ENCODE measurements at regions not wholly inside any gene's neighbourhood (a gene's known extent, or its start where the extent isn't known, plus 50 kb on each side); places are given as distances from the start of the nearest gene placed in this dataset.

DNA sequence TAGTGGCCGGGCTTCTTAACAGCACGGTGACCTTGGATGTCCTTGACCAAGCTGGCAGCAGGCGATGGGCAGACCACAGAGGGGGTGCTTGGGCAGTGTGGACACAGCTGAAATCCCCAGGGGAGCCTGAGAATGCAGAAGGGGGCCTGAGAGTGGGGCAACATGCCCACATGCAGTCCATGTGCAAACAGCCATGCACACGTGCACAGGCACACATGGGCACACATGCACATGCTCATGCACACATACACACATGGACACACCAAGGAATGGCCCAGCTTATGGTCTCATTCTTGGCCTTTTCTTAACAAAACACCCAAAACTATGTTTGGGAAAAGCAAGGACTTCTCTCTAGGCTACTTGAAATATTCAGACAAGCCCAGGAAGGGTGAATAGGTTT lies 483.9 kb upstream of the MKI67 start:
- no peak for DNase-seq
- Histone ChIP-seq H3K9ac (ENCODE audit: insufficient read depth in 1 of 2, low read length in 2 of 2) (no peak overlapping the region), H3K27ac (ENCODE audit: low read depth in 1 of 2, low read length in 1 of 2) (no peak overlapping the region), H3K9me3 (ENCODE audit: control insufficient read depth in 4 of 4, insufficient read depth in 3 of 4, low read length in 3 of 4) (peaks cover 0 to 5% (median 0%) of the 10 kb centered on the region in 4 donors), H3K4me1 (ENCODE audit: control insufficient read depth in 5 of 5, insufficient read depth in 5 of 5, low read length in 5 of 5) (no peaks in the 10 kb centered on the region), H3K36me3 (ENCODE audit: control insufficient read depth in 4 of 4, insufficient read depth in 4 of 4, low read length in 4 of 4) (no peaks in the 10 kb centered on the region), H3K27me3 (ENCODE audit: control insufficient read depth in 3 of 3, insufficient read depth in 3 of 3, low read length in 2 of 3) (no peaks in the 10 kb centered on the region), H3K4me3 (no peak overlapping the region)
- no peak for ATAC-seq (ENCODE audit: insufficient read depth, low FRiP score)
- WGBS, 2 donors, result 84 to 88% methylated on average over 4 of the region's 4 CpGs
- TF ChIP-seq, protein P1, sequence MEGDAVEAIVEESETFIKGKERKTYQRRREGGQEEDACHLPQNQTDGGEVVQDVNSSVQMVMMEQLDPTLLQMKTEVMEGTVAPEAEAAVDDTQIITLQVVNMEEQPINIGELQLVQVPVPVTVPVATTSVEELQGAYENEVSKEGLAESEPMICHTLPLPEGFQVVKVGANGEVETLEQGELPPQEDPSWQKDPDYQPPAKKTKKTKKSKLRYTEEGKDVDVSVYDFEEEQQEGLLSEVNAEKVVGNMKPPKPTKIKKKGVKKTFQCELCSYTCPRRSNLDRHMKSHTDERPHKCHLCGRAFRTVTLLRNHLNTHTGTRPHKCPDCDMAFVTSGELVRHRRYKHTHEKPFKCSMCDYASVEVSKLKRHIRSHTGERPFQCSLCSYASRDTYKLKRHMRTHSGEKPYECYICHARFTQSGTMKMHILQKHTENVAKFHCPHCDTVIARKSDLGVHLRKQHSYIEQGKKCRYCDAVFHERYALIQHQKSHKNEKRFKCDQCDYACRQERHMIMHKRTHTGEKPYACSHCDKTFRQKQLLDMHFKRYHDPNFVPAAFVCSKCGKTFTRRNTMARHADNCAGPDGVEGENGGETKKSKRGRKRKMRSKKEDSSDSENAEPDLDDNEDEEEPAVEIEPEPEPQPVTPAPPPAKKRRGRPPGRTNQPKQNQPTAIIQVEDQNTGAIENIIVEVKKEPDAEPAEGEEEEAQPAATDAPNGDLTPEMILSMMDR (IDR thresholded peaks at IDR 0.05; ENCODE audit: control extremely low read depth, extremely low read depth), result no peak

DNA sequence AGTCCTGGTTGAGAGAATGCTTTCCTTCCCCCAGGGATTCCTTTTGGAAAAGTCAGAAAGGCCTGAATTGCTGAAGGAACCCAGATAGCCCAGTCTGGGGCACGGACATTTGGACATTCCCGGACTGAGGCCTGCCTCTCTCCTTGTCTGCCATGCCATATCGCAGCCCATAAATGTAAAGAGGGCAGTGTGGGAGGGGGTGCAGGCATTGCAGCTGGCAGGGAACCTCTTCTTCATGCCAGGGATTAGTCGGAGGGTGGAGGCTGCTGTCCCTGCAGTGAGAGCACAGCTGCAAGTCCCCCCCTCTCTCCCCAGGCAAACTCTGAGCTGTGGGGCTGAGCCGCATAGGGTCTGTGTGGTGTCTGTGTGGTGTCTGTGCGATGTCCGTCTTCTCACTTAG lies 486.0 kb upstream of the MKI67 start:
- ATAC-seq (ENCODE audit: insufficient read depth, low FRiP score), result no peak
- no peaks in the 10 kb centered on the region for H3K36me3 ChIP-seq (ENCODE audit: control insufficient read depth in 4 of 4, insufficient read depth in 4 of 4, low read length in 4 of 4)
- H3K4me1 ChIP-seq (ENCODE audit: control insufficient read depth in 5 of 5, insufficient read depth in 5 of 5, low read length in 5 of 5), result no peaks in the 10 kb centered on the region
- H3K9ac ChIP-seq (ENCODE audit: insufficient read depth in 1 of 2, low read length in 2 of 2), result no peak overlapping the region
- TF ChIP-seq, protein P1 (IDR thresholded peaks at IDR 0.05; ENCODE audit: control extremely low read depth, extremely low read depth), result no peak
- no peaks in the 10 kb centered on the region for H3K27me3 ChIP-seq (ENCODE audit: control insufficient read depth in 3 of 3, insufficient read depth in 3 of 3, low read length in 2 of 3)
- H3K27ac ChIP-seq (ENCODE audit: low read depth in 1 of 2, low read length in 1 of 2), result no peak overlapping the region
- H3K9me3 ChIP-seq (ENCODE audit: control insufficient read depth in 4 of 4, insufficient read depth in 3 of 4, low read length in 3 of 4), result peaks cover 0 to 4% (median 0%) of the 10 kb centered on the region in 4 donors
- no peak overlapping the region for H3K4me3 ChIP-seq
- DNase-seq, result no peak
- WGBS, 2 donors, result 89 to 93% methylated on average over 7 of the region's 7 CpGs

DNA sequence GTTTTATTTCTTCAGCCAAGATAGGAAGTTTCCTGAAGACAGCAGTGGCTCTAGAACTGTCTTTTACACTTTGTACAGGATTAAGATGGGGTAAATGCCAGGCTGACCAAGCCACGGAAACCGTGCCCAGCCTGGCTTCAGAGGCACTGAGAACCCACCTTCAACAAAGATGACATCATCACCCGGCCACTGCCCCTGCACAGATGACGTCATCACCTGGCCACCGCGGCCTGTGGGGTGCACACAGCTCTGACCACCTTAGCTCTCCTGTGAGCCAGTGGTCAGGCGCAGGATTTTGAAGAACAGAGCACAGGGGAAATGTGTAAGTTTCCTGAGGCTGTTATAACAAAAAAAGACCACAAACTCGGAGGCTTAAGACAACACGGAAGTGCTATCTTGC lies 486.4 kb upstream of the MKI67 start:
- Histone ChIP-seq H3K4me1 (ENCODE audit: control insufficient read depth in 5 of 5, insufficient read depth in 5 of 5, low read length in 5 of 5) (no peaks in the 10 kb centered on the region), H3K27ac (ENCODE audit: low read depth in 1 of 2, low read length in 1 of 2) (no peak overlapping the region), H3K36me3 (ENCODE audit: control insufficient read depth in 4 of 4, insufficient read depth in 4 of 4, low read length in 4 of 4) (no peaks in the 10 kb centered on the region), H3K4me3 (no peak overlapping the region), H3K27me3 (ENCODE audit: control insufficient read depth in 3 of 3, insufficient read depth in 3 of 3, low read length in 2 of 3) (no peaks in the 10 kb centered on the region), H3K9ac (ENCODE audit: insufficient read depth in 1 of 2, low read length in 2 of 2) (no peak overlapping the region), H3K9me3 (ENCODE audit: control insufficient read depth in 4 of 4, insufficient read depth in 3 of 4, low read length in 3 of 4) (peaks cover 0 to 4% (median 0%) of the 10 kb centered on the region in 4 donors)
- ATAC-seq (ENCODE audit: insufficient read depth, low FRiP score) (no peak), DNase-seq (no peak)
- TF ChIP-seq, protein P1 (IDR thresholded peaks at IDR 0.05; ENCODE audit: control extremely low read depth, extremely low read depth), result no peak
- WGBS, 2 donors, result 86 to 87% methylated on average over 9 of the region's 9 CpGs

DNA sequence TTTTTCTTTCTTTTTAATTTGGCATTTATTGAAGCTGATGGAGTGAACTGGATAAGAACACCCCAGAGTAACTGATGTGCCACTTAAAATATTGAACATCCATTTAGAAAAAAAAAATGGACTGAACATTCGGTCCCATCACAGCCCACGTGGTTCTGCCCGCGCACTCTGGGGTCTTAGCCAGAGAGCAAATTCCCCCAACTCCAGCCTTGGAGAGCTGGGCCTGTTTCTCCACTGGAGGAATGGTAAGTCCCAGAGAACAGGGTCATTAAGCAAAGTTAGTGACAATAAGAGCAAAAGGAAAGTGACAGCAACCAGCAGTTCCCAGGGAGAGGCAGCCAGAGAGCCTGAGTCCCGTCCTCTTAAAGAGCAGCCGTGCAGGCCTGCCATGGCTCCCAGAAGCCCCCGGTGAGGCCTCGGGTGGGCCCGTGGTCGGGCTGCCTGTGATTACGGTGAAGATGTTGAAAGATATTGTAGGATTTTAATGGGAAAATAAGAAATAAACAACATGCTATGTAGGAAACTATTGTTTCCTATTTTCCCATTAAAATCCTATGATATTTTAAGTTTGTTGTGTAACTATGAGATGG lies 487.9 kb upstream of the MKI67 start:
- ATAC-seq (ENCODE audit: insufficient read depth, low FRiP score), result no peak
- TF ChIP-seq, protein P1 (IDR thresholded peaks at IDR 0.05; ENCODE audit: control extremely low read depth, extremely low read depth), result no peak
- H3K4me1 ChIP-seq (ENCODE audit: control insufficient read depth in 5 of 5, insufficient read depth in 5 of 5, low read length in 5 of 5), result no peaks in the 10 kb centered on the region
- no peak overlapping the region for H3K9ac ChIP-seq (ENCODE audit: insufficient read depth in 1 of 2, low read length in 2 of 2)
- H3K9me3 ChIP-seq (ENCODE audit: control insufficient read depth in 4 of 4, insufficient read depth in 3 of 4, low read length in 3 of 4), result peaks cover 0 to 4% (median 0%) of the 10 kb centered on the region in 4 donors
- H3K27me3 ChIP-seq (ENCODE audit: control insufficient read depth in 3 of 3, insufficient read depth in 3 of 3, low read length in 2 of 3), result no peaks in the 10 kb centered on the region
- WGBS, 2 donors, result 88 to 95% methylated on average over 11 of the region's 11 CpGs
- H3K4me3 ChIP-seq, result no peak overlapping the region
- no peak overlapping the region for H3K27ac ChIP-seq (ENCODE audit: low read depth in 1 of 2, low read length in 1 of 2)
- no peak for DNase-seq
- H3K36me3 ChIP-seq (ENCODE audit: control insufficient read depth in 4 of 4, insufficient read depth in 4 of 4, low read length in 4 of 4), result no peaks in the 10 kb centered on the region

Data from lung (tissue), 11 donors.